OCI-LY7 (cell line): ENCODE measurements at regions not wholly inside any gene's neighbourhood (a gene's known extent, or its start where the extent isn't known, plus 50 kb on each side); places are given as distances from the start of the nearest gene placed in this dataset.

ENCODE experiments used
- BruUV-seq: library from RNA; stranded (reverse); fragments of 400-500 nt; replicated peaks from 2 replicates; lab custom pipeline; 2021; lab: Mats Ljungman, UMichigan
- CTCF ChIA-PET: fragments of 300-600 bp; sonication (Branson Sonifier 250); formaldehyde crosslinking; loops from one replicate; lab custom pipeline; 2022; ENCODE audit warnings: antibody characterized with exemption; ENCODE audit not compliant: unreplicated experiment; lab: Charles Lee
- POLR2A ChIA-PET: fragments of 300-600 bp; sonication (Branson Sonifier 250); formaldehyde crosslinking; loops from one replicate; lab custom pipeline; 2022; ENCODE audit warnings: antibody characterized with exemption; lab: Charles Lee
- DNase-seq: peaks from one replicate; pipeline ENCODE4 v3.0.0-alpha.2; 2015; ENCODE audit warnings: low spot score
- H2AFZ ChIP-seq: fragments of 200-600 bp; sonication (generic), shearing (Covaris generic); 2 replicates; pipeline ENCODE4 v1.6.1; 2014; ENCODE audit warnings: mild to moderate bottlenecking, antibody characterized with exemption, low read length, moderate library complexity
- H3K27ac ChIP-seq: fragments of 200-600 bp; sonication (generic); 2 replicates; pipeline ENCODE4 v1.5.1; 2014; ENCODE audit warnings: mixed run types, low read depth, mild to moderate bottlenecking, moderate library complexity, low read length, inconsistent platforms; ENCODE audit not compliant: poor library complexity, severe bottlenecking
- H3K36me3 ChIP-seq: fragments of 200-600 bp; sonication (generic); 2 replicates; pipeline ENCODE4 v1.6.1; 2014; ENCODE audit warnings: mild to moderate bottlenecking, antibody characterized with exemption, low read length, moderate library complexity, mixed read lengths; ENCODE audit not compliant: insufficient read depth
- H3K4me1 ChIP-seq: fragments of 200-600 bp; sonication (generic); 2 replicates; pipeline ENCODE4 v1.5.1; 2014; ENCODE audit warnings: mild to moderate bottlenecking, low read length; ENCODE audit not compliant: insufficient read depth, poor library complexity, severe bottlenecking
- H3K4me2 ChIP-seq: fragments of 200-600 bp; sonication (generic); 2 replicates; pipeline ENCODE4 v1.6.1; 2014; ENCODE audit warnings: mild to moderate bottlenecking, low read length
- H3K4me3 ChIP-seq: fragments of 200-600 bp; sonication (generic); 2 replicates; pipeline ENCODE4 v1.5.1; 2014; ENCODE audit warnings: mild to moderate bottlenecking, low read depth, low read length; ENCODE audit not compliant: poor library complexity, severe bottlenecking
- H3K79me2 ChIP-seq: fragments of 200-600 bp; sonication (generic); 2 replicates; pipeline ENCODE4 v1.6.1; 2016; ENCODE audit warnings: low read depth, mild to moderate bottlenecking, low read length, moderate library complexity, mixed read lengths; ENCODE audit not compliant: insufficient read depth
- H3K9me2 ChIP-seq: fragments of 200-600 bp; sonication (generic); 2 replicates; pipeline ENCODE4 v1.6.1; 2016; ENCODE audit warnings: mild to moderate bottlenecking, low read length, mixed read lengths; ENCODE audit not compliant: insufficient read depth
- H3K9me3 ChIP-seq: fragments of 200-600 bp; sonication (generic); 2 replicates; pipeline ENCODE4 v1.6.1; 2014; ENCODE audit warnings: mild to moderate bottlenecking, mixed run types, low read length, mixed read lengths
- H4K20me1 ChIP-seq: fragments of 200-600 bp; sonication (generic); 2 replicates; pipeline ENCODE4 v1.6.1; 2014; ENCODE audit warnings: mild to moderate bottlenecking, antibody characterized with exemption, low read length, moderate library complexity, mixed read lengths; ENCODE audit not compliant: insufficient read depth
- EZH2phosphoT487 ChIP-seq: fragments of 200-600 bp; sonication (generic); IDR thresholded peaks from 2 replicates; pipeline ENCODE4 v1.6.1; 2018; ENCODE audit warnings: low read depth, borderline replicate concordance, mild to moderate bottlenecking, mixed run types, antibody characterized with exemption, low read length, moderate library complexity, mixed read lengths
- intact Hi-C: fragments of 100-400 bp; cut with micrococcal nuclease; formaldehyde crosslinking; loops from one replicate; pipeline ENCODE4 v1.10.0; 2022; ENCODE audit not compliant: unreplicated experiment
- TF ChIP-seq, protein P1 (sequence below): fragments of 200-600 bp; sonication (generic); conservative IDR thresholded peaks from 2 replicates; pipeline ENCODE4 v1.5.1; 2014; ENCODE audit warnings: mild to moderate bottlenecking, antibody characterized with exemption, low read length, moderate library complexity, mixed read lengths

DNA sequence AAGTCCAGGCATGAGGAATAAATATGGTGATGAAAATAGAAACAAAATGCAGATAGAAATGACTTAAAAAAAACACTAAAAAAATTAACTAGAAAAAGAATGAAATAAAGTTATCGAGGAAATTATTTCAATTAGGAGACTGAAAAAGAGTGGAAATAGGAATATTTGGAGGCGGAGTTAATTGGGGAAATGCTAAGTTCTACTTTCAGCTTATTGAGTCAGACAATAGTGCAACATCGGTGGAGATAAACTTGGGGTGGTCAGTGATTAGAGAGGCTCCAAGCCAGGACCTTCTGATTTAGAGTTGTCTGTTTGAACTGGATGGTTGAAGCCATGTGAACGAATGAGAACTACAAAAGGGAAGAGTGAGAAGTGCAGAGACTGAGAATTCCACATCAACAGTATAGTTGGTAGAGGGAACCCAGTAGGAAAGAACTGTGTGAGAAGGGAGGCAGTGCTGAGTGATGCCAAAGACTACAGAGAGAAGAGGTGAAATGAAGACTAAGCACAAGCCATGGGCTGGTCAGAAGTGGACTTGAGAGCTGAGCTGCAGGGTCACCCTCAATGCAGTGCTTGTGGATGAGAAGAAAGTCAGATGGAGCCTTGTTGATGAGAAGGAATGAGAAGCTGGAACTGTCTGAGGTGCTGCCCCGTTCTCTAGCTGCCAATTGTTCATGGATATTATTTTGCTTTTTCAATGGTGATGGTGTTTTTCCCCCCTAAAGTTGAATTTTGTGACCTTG is 160.7 kb downstream of the ICE1 start:
- no peaks in the 10 kb centered on the region for H4K20me1 ChIP-seq
- H3K27ac ChIP-seq, result no peak overlapping the region
- ChIA-PET CTCF (no interaction called here), POLR2A (no interaction called here)
- H3K4me1 ChIP-seq, result no peaks in the 10 kb centered on the region
- H3K79me2 ChIP-seq, result no peaks in the 10 kb centered on the region
- TF ChIP-seq, protein P1, sequence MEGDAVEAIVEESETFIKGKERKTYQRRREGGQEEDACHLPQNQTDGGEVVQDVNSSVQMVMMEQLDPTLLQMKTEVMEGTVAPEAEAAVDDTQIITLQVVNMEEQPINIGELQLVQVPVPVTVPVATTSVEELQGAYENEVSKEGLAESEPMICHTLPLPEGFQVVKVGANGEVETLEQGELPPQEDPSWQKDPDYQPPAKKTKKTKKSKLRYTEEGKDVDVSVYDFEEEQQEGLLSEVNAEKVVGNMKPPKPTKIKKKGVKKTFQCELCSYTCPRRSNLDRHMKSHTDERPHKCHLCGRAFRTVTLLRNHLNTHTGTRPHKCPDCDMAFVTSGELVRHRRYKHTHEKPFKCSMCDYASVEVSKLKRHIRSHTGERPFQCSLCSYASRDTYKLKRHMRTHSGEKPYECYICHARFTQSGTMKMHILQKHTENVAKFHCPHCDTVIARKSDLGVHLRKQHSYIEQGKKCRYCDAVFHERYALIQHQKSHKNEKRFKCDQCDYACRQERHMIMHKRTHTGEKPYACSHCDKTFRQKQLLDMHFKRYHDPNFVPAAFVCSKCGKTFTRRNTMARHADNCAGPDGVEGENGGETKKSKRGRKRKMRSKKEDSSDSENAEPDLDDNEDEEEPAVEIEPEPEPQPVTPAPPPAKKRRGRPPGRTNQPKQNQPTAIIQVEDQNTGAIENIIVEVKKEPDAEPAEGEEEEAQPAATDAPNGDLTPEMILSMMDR, result no peak
- TF ChIP-seq EZH2phosphoT487, result no peak
- H3K9me2 ChIP-seq, result no peaks in the 10 kb centered on the region
- intact Hi-C loops, result no loop called here
- DNase-seq, result no peak
- no peak overlapping the region for H3K4me2 ChIP-seq
- no peak overlapping the region for H2AFZ ChIP-seq
- BruUV-seq, result no TSS peak
- H3K4me3 ChIP-seq, result no peak overlapping the region
- H3K36me3 ChIP-seq, result no peaks in the 10 kb centered on the region
- no peaks in the 10 kb centered on the region for H3K9me3 ChIP-seq

DNA sequence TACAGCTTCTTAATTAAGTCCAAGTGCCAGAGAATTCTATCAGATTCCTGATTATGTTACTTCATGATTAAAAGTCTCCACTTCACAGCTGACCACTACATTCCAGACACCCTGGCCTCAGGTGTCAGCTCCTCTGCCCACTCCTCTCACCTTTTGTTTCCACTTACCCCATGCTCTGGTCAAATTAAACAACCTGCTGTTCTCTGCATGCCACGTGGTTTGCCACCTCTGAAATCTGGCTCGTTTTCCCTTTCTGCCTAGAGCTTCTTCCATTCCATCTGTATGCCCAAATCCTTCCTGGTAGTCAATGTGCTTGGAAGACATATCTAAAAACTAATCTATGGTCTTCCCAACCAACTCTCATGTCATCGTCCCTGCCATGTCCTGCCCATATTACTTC is 158.6 kb downstream of the ICE1 start:
- TF ChIP-seq, protein P1, result no peak
- TF ChIP-seq EZH2phosphoT487, result no peak
- no peaks in the 10 kb centered on the region for H3K79me2 ChIP-seq
- H2AFZ ChIP-seq, result no peak overlapping the region
- H3K4me3 ChIP-seq, result no peak overlapping the region
- H3K9me3 ChIP-seq, result no peaks in the 10 kb centered on the region
- BruUV-seq, result no TSS peak
- ChIA-PET POLR2A (interaction anchor here (0.5 to 0.7 kb wide), 2 partner anchors 66 to 498 kb away, joined by 3 read pairs; no protein-coding TSS in a partner anchor), CTCF (no interaction called here)
- no peaks in the 10 kb centered on the region for H3K9me2 ChIP-seq
- no peaks in the 10 kb centered on the region for H4K20me1 ChIP-seq
- no peak for DNase-seq
- H3K27ac ChIP-seq, result no peak overlapping the region
- intact Hi-C loops, result no loop called here
- no peaks in the 10 kb centered on the region for H3K36me3 ChIP-seq
- H3K4me1 ChIP-seq, result no peaks in the 10 kb centered on the region
- H3K4me2 ChIP-seq, result no peak overlapping the region

DNA sequence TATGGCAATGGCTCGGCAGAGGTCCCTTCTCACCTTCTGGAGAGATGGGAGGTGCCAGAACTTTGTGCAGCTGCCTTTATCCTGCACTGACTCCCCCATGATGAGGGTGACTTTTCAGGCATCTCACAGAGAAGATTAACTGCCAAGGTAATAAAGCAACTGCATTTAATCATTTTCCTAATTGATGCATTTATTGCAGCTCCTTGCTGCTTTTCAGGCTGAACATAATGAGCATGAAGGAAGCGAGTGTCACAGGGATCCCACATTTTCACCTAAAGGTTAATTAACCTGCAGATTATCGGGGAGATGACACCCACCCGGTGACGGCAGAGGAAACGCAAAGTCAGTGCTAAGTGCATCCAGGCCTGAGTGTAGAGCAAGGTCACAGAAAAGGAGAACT is 154.3 kb downstream of the ICE1 start:
- H3K9me3 ChIP-seq, result no peaks in the 10 kb centered on the region
- H3K4me1 ChIP-seq, result no peaks in the 10 kb centered on the region
- H3K9me2 ChIP-seq, result no peaks in the 10 kb centered on the region
- no peaks in the 10 kb centered on the region for H4K20me1 ChIP-seq
- POLR2A ChIA-PET, result no interaction called here
- TF ChIP-seq, protein P1, result no peak
- TF ChIP-seq EZH2phosphoT487, result no peak
- H2AFZ ChIP-seq, result no peak overlapping the region
- no peak overlapping the region for H3K4me3 ChIP-seq
- H3K4me2 ChIP-seq, result no peak overlapping the region
- no peaks in the 10 kb centered on the region for H3K79me2 ChIP-seq
- H3K27ac ChIP-seq, result no peak overlapping the region
- CTCF ChIA-PET, result no interaction called here
- no peaks in the 10 kb centered on the region for H3K36me3 ChIP-seq
- intact Hi-C loops, result no loop called here
- no TSS peak for BruUV-seq
- no peak for DNase-seq
